ENCODE measurements at regions not wholly inside any gene's neighbourhood (a gene's known extent, or its start where the extent isn't known, plus 50 kb on each side); places are given as distances from the start of the nearest gene placed in this dataset.
"Not testable (repeated sequence)": the region's sequence is repeated elsewhere in the genome, so short reads cannot be mapped to it uniquely, and the experiment has no call there.

- TF ChIP-seq TAF1 (IDR thresholded peaks at IDR 0.05; ENCODE audit: borderline replicate concordance, low read depth, low read length) = no peak
- no peak for TF ChIP-seq POLR2A (IDR thresholded peaks at IDR 0.05; ENCODE audit: low read depth, low read length)
- FAIRE-seq = no peak
Observed at GRCh38 chr1:242629396-242629795, 104.9 kb upstream of the PLD5 start.

GRCh38 chr1:242623756-242624155 lies 99.3 kb upstream of the PLD5 start:
- no peak for DNase-seq (ENCODE audit: insufficient read length)
- FAIRE-seq = no peak
- TF ChIP-seq TAF1 (IDR thresholded peaks at IDR 0.05; ENCODE audit: borderline replicate concordance, low read depth, low read length) (no peak), POLR2A (IDR thresholded peaks at IDR 0.05; ENCODE audit: low read depth, low read length) (no peak), POLR2AphosphoS5 (IDR thresholded peaks at IDR 0.05; ENCODE audit: low read depth, low read length) (no peak)

More at GRCh38 chr1:242629396-242629795, 104.9 kb upstream of the PLD5 start:
- no peak for DNase-seq (ENCODE audit: insufficient read length)

- TF ChIP-seq POLR2AphosphoS5 (IDR thresholded peaks at IDR 0.05; ENCODE audit: low read depth, low read length) (no peak), TAF1 (IDR thresholded peaks at IDR 0.05; ENCODE audit: borderline replicate concordance, low read depth, low read length) (no peak), POLR2A (IDR thresholded peaks at IDR 0.05; ENCODE audit: low read depth, low read length) (no peak)
- no peak for FAIRE-seq
- no peak for DNase-seq (ENCODE audit: insufficient read length)
Observed at GRCh38 chr1:242623119-242623518, 98.6 kb upstream of the PLD5 start.

- DNase-seq (ENCODE audit: insufficient read length) (no peak), FAIRE-seq (no peak)
- TF ChIP-seq POLR2A (IDR thresholded peaks at IDR 0.05; ENCODE audit: low read depth, low read length) = no peak
- no peak for TF ChIP-seq TAF1 (IDR thresholded peaks at IDR 0.05; ENCODE audit: borderline replicate concordance, low read depth, low read length)
- TF ChIP-seq POLR2AphosphoS5 (IDR thresholded peaks at IDR 0.05; ENCODE audit: low read depth, low read length) = no peak
Observed at GRCh38 chr1:242613266-242613815, 88.8 kb upstream of the PLD5 start.

- DNase-seq (ENCODE audit: insufficient read length) (no peak), FAIRE-seq (no peak)
- no peak for TF ChIP-seq POLR2AphosphoS5 (IDR thresholded peaks at IDR 0.05; ENCODE audit: low read depth, low read length)
- TF ChIP-seq TAF1 (IDR thresholded peaks at IDR 0.05; ENCODE audit: borderline replicate concordance, low read depth, low read length) = no peak
- TF ChIP-seq POLR2A (IDR thresholded peaks at IDR 0.05; ENCODE audit: low read depth, low read length) = no peak
Observed at GRCh38 chr1:242610209-242610608, 85.7 kb upstream of the PLD5 start.

- FAIRE-seq (no peak), DNase-seq (ENCODE audit: insufficient read length) (no peak)
- TF ChIP-seq POLR2AphosphoS5 (IDR thresholded peaks at IDR 0.05; ENCODE audit: low read depth, low read length) = no peak
Observed at GRCh38 chr1:242605521-242605920, 81.0 kb upstream of the PLD5 start.

GRCh38 chr1:242602001-242602400 lies 77.5 kb upstream of the PLD5 start:
- DNase-seq (ENCODE audit: insufficient read length) (no peak), FAIRE-seq (no peak)
- TF ChIP-seq POLR2AphosphoS5 (IDR thresholded peaks at IDR 0.05; ENCODE audit: low read depth, low read length) = no peak
- no peak for TF ChIP-seq POLR2A (IDR thresholded peaks at IDR 0.05; ENCODE audit: low read depth, low read length)
- no peak for TF ChIP-seq TAF1 (IDR thresholded peaks at IDR 0.05; ENCODE audit: borderline replicate concordance, low read depth, low read length)

- DNase-seq (ENCODE audit: insufficient read length); FAIRE-seq: not testable (repeated sequence)
Observed at GRCh38 chr1:242593756-242594155, 69.3 kb upstream of the PLD5 start.

- DNase-seq (ENCODE audit: insufficient read length) (no peak), FAIRE-seq (no peak)
- TF ChIP-seq POLR2A (IDR thresholded peaks at IDR 0.05; ENCODE audit: low read depth, low read length) = no peak
- no peak for TF ChIP-seq POLR2AphosphoS5 (IDR thresholded peaks at IDR 0.05; ENCODE audit: low read depth, low read length)
- TF ChIP-seq TAF1 (IDR thresholded peaks at IDR 0.05; ENCODE audit: borderline replicate concordance, low read depth, low read length) = no peak
Observed at GRCh38 chr1:242586360-242586680, 61.8 kb upstream of the PLD5 start.

GRCh38 chr1:242585616-242586359 lies 61.3 kb upstream of the PLD5 start:
- FAIRE-seq (no peak), DNase-seq (ENCODE audit: insufficient read length) (no peak)
- no peak for TF ChIP-seq POLR2AphosphoS5 (IDR thresholded peaks at IDR 0.05; ENCODE audit: low read depth, low read length)
- TF ChIP-seq TAF1 (IDR thresholded peaks at IDR 0.05; ENCODE audit: borderline replicate concordance, low read depth, low read length) = no peak
- no peak for TF ChIP-seq POLR2A (IDR thresholded peaks at IDR 0.05; ENCODE audit: low read depth, low read length)

GRCh38 chr1:242582669-242583068 lies 58.2 kb upstream of the PLD5 start:
- FAIRE-seq (no peak), DNase-seq (ENCODE audit: insufficient read length) (no peak)
- TF ChIP-seq TAF1 (IDR thresholded peaks at IDR 0.05; ENCODE audit: borderline replicate concordance, low read depth, low read length) (no peak), POLR2A (IDR thresholded peaks at IDR 0.05; ENCODE audit: low read depth, low read length) (no peak)

GRCh38 chr1:242579528-242580235 lies 55.2 kb upstream of the PLD5 start:
- FAIRE-seq = no peak
- TF ChIP-seq TAF1 (IDR thresholded peaks at IDR 0.05; ENCODE audit: borderline replicate concordance, low read depth, low read length) = no peak
- no peak for DNase-seq (ENCODE audit: insufficient read length)
